Cardiac septum (tissue), 1 donor: ENCODE measurements at regions not wholly inside any gene's neighbourhood (a gene's known extent, or its start where the extent isn't known, plus 50 kb on each side); places are given as distances from the start of the nearest gene placed in this dataset.

Experiments
- DNase-seq: peaks from one replicate; pipeline ENCODE4 v3.0.0-alpha.2; 2020; ENCODE audit warnings: low spot score
- intact Hi-C: fragments of 100-400 bp; cut with DNase I; formaldehyde crosslinking; loops from one replicate; pipeline ENCODE4 v1.14.0; 2022
- donor health status: DM: no; HTN: no; CAD: no.

GRCh38 chr4:96264941-96265463, 425.1 kb downstream of the PDHA2 start:
- no peak for DNase-seq
- intact Hi-C loops: no loop called here

DNA sequence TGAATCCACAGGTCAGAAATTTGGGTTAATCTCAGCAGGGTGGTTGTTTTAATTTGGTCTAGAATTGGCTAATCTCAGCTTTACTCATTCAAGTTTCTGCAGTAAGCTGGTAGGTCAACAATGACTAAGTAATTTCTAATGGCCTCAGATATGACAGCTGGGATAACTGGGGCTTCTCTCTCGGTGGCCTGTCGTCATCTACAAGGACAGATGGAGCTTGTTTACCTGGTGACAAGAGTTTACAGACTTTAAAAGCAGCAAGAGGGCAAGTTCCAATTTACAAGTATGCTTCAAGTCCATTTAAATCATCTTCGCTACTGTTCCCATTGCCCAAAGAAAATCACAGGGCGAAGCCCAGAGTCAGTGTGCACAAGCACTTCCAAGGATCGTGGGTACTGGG, 453.9 kb downstream of the PDHA2 start:
- no peak for DNase-seq
- intact Hi-C loops: no loop called here

DNA sequence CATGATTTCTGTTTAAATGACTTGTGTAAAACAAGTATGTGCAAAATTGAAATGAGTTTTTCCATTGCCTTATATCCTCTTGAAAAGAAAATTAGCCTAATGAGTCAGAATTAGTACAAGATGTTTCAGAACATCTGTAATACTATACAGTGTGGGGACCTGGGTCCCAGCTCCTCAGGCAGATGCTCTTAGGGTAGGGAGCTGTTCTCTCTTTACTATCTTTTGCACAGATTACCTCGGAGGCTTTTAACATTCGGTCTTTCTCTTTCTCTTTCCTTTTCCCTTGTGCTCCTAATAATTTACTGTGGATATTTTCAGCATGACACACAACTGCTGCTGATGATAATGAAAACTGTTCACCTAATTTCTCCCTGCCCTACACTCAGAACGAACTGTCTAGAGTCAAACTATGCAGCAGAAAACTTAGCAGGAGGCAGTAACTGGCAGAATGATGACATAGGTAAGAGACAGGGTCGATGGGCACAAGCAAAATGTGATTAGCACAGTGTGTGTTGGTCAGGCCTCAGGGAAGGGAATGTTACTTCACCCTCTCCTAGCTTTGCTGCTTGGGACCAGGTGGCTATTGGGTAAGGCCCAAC, 455.3 kb downstream of the PDHA2 start:
- intact Hi-C loops: no loop called here
- DNase-seq: no peak

DNA sequence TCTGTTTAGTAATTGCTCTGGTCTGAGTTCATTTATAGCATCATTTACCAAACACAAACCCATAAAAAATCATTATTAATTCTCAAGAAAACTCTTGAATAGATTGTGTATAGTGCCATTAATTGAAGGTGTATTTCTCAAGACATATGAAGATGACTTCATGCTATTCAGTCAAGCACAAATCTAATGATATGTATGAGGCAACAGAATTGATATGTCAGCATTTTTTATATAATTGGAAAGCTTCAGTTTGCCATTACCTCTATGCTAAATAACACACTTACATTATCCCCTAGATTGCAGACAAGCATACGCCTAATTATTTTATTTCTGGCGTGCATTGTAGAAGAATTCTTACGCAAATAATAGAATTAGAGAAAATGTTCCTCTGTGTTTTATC, 461.8 kb downstream of the PDHA2 start:
- intact Hi-C loops: no loop called here

DNA sequence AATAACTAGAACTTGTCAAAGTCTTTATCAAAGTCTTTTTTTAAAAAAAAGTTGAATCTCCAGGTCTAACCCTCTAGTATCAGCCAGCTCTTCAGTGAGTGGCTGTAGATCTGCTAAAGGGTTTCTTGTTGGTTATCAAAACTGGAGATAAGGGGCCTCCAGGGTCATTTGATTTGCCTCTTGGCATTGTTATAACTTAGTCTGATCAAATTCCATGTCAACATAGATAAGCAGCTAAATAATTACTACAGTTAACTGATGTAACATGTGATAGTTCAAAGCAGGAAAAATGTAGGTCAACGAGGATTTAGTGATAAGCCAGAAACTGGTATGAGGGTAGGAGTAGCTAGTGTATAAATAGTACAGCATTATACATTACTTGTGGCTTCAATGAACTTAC, 465.1 kb downstream of the PDHA2 start:
- intact Hi-C loops: no loop called here
- no peak for DNase-seq

More for the DNA sequence above, 461.8 kb downstream of the PDHA2 start:
- no peak for DNase-seq

GRCh38 chr4:96312046-96312685, 472.3 kb downstream of the PDHA2 start:
- no peak for DNase-seq
- intact Hi-C loops: no loop called here

- DNase-seq: no peak
- intact Hi-C loops: no loop called here
These were observed 475.9 kb downstream of the PDHA2 start for GRCh38 chr4:96315815-96316214.

DNA sequence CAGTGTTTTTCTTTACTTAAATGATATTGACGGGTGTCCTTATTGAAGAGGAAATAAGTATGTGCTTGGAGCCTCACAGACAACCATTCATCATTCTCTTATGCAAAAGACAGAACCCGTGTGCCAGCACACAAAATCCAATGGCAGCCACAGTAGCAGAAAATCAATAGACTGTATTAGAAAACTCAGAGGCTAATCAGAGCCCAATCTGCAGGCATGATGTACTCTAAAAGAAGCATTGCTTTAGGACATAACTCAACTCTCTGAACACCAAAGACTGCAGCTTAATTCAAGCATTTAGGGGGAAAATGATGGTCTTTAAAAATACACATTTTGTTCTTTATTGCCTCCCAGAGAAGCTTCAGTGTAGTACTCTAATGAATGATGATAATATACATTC, 476.9 kb downstream of the PDHA2 start:
- intact Hi-C loops: no loop called here
- no peak for DNase-seq

DNA sequence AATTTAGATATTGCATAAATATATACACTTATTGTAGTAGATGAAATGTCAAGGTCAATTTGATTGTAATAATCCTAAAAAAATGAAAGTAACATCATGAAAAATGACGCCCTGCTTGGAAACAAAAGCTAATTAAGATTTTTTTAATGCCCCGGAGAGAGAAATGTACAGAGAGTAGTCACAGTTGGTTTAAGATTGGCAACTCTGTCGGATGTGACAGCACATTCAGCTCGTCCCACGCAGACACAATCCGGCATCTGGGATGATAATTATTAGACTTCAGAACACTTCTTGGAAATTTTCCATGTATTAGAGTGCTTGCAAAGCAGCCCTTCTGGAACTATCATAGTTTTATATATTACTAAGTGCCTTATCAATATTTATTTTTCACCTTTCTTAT, 478.0 kb downstream of the PDHA2 start:
- no peak for DNase-seq
- intact Hi-C loops: no loop called here

GRCh38 chr4:96326846-96327245, 487.0 kb downstream of the PDHA2 start:
- intact Hi-C loops: no loop called here
- no peak for DNase-seq

DNA sequence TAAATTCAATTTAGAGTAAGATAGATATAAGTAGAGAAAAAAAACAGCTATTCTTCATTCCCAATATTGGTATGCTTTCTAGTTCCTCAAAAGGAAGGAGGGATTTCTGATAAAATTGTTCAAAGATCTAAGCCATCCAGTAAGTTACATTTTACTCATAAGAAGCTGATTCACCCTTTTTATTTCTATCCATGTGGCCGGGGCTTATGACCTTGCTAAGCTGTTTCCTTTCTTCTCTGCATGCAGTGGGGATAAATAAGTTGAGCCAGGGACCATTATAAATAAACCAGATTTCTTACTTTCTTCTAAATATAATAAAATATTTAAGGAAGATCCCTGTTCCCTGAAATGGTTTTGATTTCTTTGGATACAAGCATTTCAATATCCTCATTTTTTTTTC, 502.3 kb downstream of the PDHA2 start:
- no peak for DNase-seq
- intact Hi-C loops: no loop called here

DNA sequence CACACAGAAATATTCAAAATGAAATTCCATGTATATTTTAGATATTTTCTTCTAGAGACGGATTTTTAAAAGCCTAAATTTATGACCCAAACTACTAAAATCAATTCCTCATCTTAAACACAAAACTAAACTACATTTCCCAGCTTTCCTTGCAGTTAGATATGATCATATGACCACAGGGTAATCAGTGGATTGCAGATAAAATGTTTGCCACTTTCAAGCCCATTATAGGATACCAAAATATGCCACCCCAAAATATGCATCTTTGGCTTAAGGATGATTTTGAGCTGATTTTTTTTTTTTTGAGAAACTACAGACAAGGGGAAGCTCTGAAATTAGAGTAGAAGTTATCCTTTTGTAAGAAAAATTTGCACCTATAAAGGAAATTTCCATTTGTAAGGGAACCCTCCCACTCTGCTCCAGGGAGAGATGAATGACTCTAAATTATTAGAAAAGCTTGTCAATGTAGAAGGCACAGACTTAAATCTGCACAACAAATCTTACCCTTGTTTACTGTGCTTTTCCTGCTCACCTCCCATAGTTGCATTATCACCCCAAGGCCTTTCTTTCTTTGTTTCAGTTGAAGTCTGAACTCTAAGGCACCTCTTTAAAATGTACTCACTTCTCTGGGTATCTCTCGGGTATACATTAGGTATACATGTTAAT, 503.0 kb downstream of the PDHA2 start:
- intact Hi-C loops: no loop called here
- no peak for DNase-seq

- intact Hi-C loops: no loop called here
- DNase-seq: no peak
These were observed 503.9 kb downstream of the PDHA2 start for GRCh38 chr4:96343836-96344235.

DNA sequence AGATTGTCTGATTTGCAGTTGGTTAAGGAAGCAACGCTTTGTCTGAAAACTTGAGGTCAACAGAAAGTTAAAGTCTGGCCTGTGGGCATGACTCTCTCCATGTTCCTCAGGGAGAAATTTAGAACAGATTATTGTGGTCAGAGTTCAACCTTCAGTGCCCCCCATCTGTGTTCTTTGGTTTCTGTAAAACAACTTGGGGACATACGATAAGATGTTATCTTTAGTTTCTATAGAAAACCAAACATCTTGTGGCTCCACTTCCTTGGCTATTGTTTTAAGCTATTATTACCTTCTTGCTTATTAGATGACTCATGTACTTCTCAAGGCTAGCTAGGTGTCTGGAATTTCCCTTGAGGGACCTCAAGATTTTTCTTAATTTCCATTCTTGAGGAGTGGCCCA, 507.7 kb downstream of the PDHA2 start:
- intact Hi-C loops: no loop called here
- no peak for DNase-seq

- DNase-seq: no peak
- intact Hi-C loops: no loop called here
These were observed 512.2 kb downstream of the PDHA2 start for GRCh38 chr4:96352051-96352517.

DNA sequence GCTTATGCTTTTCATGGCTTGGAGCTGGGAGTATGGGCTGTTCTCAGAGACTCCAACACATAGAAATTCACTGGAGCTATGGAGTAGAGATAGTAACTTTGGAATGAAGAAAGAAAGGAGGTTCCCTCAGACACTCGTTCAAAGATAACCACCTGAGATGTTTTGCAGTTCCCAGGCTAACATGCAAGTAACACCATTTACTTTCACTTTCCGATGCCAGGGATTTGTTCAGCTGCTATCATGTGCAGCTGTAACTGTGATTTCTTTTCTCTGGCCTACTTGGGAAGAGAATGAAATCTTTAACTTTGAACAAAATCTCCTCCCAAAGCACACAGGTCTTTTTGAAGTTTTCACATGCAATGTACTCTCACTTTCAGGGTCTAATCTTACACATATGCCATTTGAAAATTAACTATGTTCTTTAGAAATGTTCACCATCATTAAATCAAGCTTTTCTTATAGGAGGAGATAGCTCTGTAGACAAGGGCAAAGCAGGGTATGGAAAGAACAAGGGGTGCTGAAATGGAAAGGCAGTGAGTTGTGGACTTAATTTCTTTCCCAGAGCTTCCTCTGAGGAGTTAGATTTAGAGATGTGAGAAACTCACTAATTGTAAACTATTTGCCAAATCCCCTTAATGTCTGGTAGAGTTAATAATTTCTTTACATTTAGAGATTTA, 514.3 kb downstream of the PDHA2 start:
- no peak for DNase-seq
- intact Hi-C loops: no loop called here

- intact Hi-C loops: no loop called here
- DNase-seq: no peak
These were observed 515.5 kb downstream of the PDHA2 start for GRCh38 chr4:96355414-96355813.

GRCh38 chr4:96356591-96357370, 516.9 kb downstream of the PDHA2 start:
- intact Hi-C loops: no loop called here
- no peak for DNase-seq

- DNase-seq: no peak
- intact Hi-C loops: no loop called here
These were observed 526.7 kb downstream of the PDHA2 start for GRCh38 chr4:96366632-96367031.

- DNase-seq: no peak
- intact Hi-C loops: no loop called here
These were observed 535.5 kb downstream of the PDHA2 start for GRCh38 chr4:96375367-96375766.
